PC-3 (cell line): ENCODE measurements at regions not wholly inside any gene's neighbourhood (a gene's known extent, or its start where the extent isn't known, plus 50 kb on each side); places are given as distances from the start of the nearest gene placed in this dataset.

Source experiments
- ATAC-seq: fragments of 200-7000 bp; cut with Tn5 transposase; 2 replicates; pipeline ENCODE4 v1.9.1; 2020; ENCODE audit warnings: mild to moderate bottlenecking, moderate library complexity
- BruUV-seq: library from RNA; stranded (reverse); fragments of 400-500 nt; replicated peaks from 2 replicates; lab custom pipeline; 2021; lab: Mats Ljungman, UMichigan
- CTCF ChIA-PET: fragments of 300-600 bp; sonication (Branson Sonifier 250); formaldehyde crosslinking; loops from one replicate; lab custom pipeline; 2022; ENCODE audit warnings: antibody characterized with exemption; lab: Charles Lee
- POLR2A ChIA-PET: fragments of 300-600 bp; sonication (Branson Sonifier 250); formaldehyde crosslinking; loops from one replicate; lab custom pipeline; 2022; ENCODE audit warnings: antibody characterized with exemption; ENCODE audit not compliant: unreplicated experiment; lab: Charles Lee
- DNase-seq: peaks from one replicate; pipeline ENCODE4 v3.0.0-alpha.2; 2015
- H2AFZ ChIP-seq: fragments of 300-600 bp; sonication (generic); 2 replicates; pipeline ENCODE4 v1.6.0; 2016; ENCODE audit warnings: antibody characterized with exemption, low read length
- H3F3A ChIP-seq: fragments of 300-600 bp; sonication (generic); one replicate; pipeline ENCODE4 v1.6.0; 2017; ENCODE audit warnings: antibody characterized with exemption, low read length, control low read depth, mild to moderate bottlenecking; ENCODE audit not compliant: unreplicated experiment
- H3K27ac ChIP-seq: fragments of 300-600 bp; sonication (generic); 2 replicates; pipeline ENCODE4 v1.5.1; 2016; ENCODE audit warnings: mild to moderate bottlenecking, low read length
- H3K27me3 ChIP-seq: fragments of 300-600 bp; sonication (generic); 2 replicates; pipeline ENCODE4 v1.6.1; 2016; ENCODE audit warnings: low read length, mixed read lengths
- H3K36me3 ChIP-seq: fragments of 300-600 bp; sonication (generic); 2 replicates; pipeline ENCODE4 v1.6.1; 2016; ENCODE audit warnings: low read depth, mixed run types, low read length, mixed read lengths
- H3K4me1 ChIP-seq: fragments of 300-600 bp; sonication (generic); 2 replicates; pipeline ENCODE4 v1.5.1; 2016; ENCODE audit warnings: low read length; ENCODE audit not compliant: insufficient read depth
- H3K4me2 ChIP-seq: fragments of 300-600 bp; sonication (generic); 2 replicates; pipeline ENCODE4 v1.6.0; 2016; ENCODE audit warnings: low read length
- H3K4me3 ChIP-seq: fragments of 300-600 bp; sonication (generic); 2 replicates; pipeline ENCODE4 v1.5.1; 2016; ENCODE audit warnings: mild to moderate bottlenecking, low read length, mixed read lengths
- H3K79me2 ChIP-seq: fragments of 300-600 bp; sonication (generic); 2 replicates; pipeline ENCODE4 v1.6.1; 2017; ENCODE audit warnings: low read length, mixed read lengths
- H3K9ac ChIP-seq: fragments of 300-600 bp; sonication (generic); 2 replicates; pipeline ENCODE4 v1.6.0; 2016; ENCODE audit warnings: mild to moderate bottlenecking, low read length
- H3K9me2 ChIP-seq: fragments of 300-600 bp; sonication (generic); replicated peaks from 2 replicates; pipeline ENCODE4 v1.6.1; 2016; ENCODE audit warnings: mixed run types, low read length, mixed read lengths
- H3K9me3 ChIP-seq: fragments of 300-600 bp; sonication (generic); 2 replicates; pipeline ENCODE4 v1.6.1; 2016; ENCODE audit warnings: low read length, mixed read lengths
- H4K20me1 ChIP-seq: fragments of 300-600 bp; sonication (generic); 2 replicates; pipeline ENCODE4 v1.6.1; 2016; ENCODE audit warnings: low read length, mixed read lengths
- CTCF ChIP-seq: fragments of 300-600 bp; sonication (generic); conservative IDR thresholded peaks from 2 replicates; pipeline ENCODE4 v1.5.1; 2017; ENCODE audit warnings: antibody characterized with exemption, low read depth, mild to moderate bottlenecking, low read length
- EZH2 ChIP-seq: fragments of 300-600 bp; sonication (generic); IDR thresholded peaks from one replicate; pipeline ENCODE4 v1.6.1; 2017; ENCODE audit warnings: antibody characterized with exemption, mild to moderate bottlenecking, low read length; ENCODE audit not compliant: unreplicated experiment
- EZH2phosphoT487 ChIP-seq: fragments of 300-600 bp; sonication (generic); IDR thresholded peaks from 2 replicates; pipeline ENCODE4 v1.6.1; 2018; ENCODE audit warnings: mild to moderate bottlenecking, antibody characterized with exemption, low read length, borderline replicate concordance
- intact Hi-C: fragments of 100-400 bp; cut with micrococcal nuclease; formaldehyde crosslinking; loops from 2 replicates; pipeline ENCODE4 v1.9.0; 2023

- DNase-seq (no peak), ATAC-seq (no peak)
- no peak overlapping the region for H3K4me2 ChIP-seq
- no peak for TF ChIP-seq EZH2
- no peak for TF ChIP-seq CTCF
- no peak for TF ChIP-seq EZH2phosphoT487
- no peaks in the 10 kb centered on the region for H3F3A ChIP-seq
- peaks cover 21% of the 10 kb centered on the region for H3K4me1 ChIP-seq
- H3K9me2 ChIP-seq = no peaks in the 10 kb centered on the region
- H2AFZ ChIP-seq = no peak overlapping the region
- ChIA-PET POLR2A (no interaction called here), CTCF (no interaction called here)
- H3K9ac ChIP-seq = no peak overlapping the region
- intact Hi-C loops = no loop called here
- H4K20me1 ChIP-seq = no peaks in the 10 kb centered on the region
- H3K4me3 ChIP-seq = no peak overlapping the region
- H3K27me3 ChIP-seq = no peaks in the 10 kb centered on the region
- BruUV-seq = no TSS peak
- H3K9me3 ChIP-seq = no peaks in the 10 kb centered on the region
- H3K79me2 ChIP-seq = no peaks in the 10 kb centered on the region
- no peak overlapping the region for H3K27ac ChIP-seq
- no peaks in the 10 kb centered on the region for H3K36me3 ChIP-seq
Measured at GRCh38 chr9:16221366-16221765, 649.1 kb downstream of the BNC2 start.

- Histone ChIP-seq H3K27ac (no peak overlapping the region), H3K27me3 (no peaks in the 10 kb centered on the region), H3K4me3 (no peak overlapping the region), H3K9me3 (no peaks in the 10 kb centered on the region), H3K36me3 (no peaks in the 10 kb centered on the region), H3K9ac (no peak overlapping the region), H3F3A (no peaks in the 10 kb centered on the region), H4K20me1 (no peaks in the 10 kb centered on the region), H3K4me2 (no peak overlapping the region), H2AFZ (no peak overlapping the region), H3K4me1 (peaks cover 21% of the 10 kb centered on the region), H3K79me2 (no peaks in the 10 kb centered on the region), H3K9me2 (no peaks in the 10 kb centered on the region)
- ChIA-PET POLR2A (no interaction called here), CTCF (no interaction called here)
- intact Hi-C loops = no loop called here
- DNase-seq = no peak
- TF ChIP-seq EZH2phosphoT487 (no peak), CTCF (no peak), EZH2 (no peak)
- ATAC-seq = no peak
- BruUV-seq = no TSS peak
Measured at GRCh38 chr9:16221822-16222547, 648.5 kb downstream of the BNC2 start.
